RWPE1 (cell line): ENCODE measurements at regions not wholly inside any gene's neighbourhood (a gene's known extent, or its start where the extent isn't known, plus 50 kb on each side); places are given as distances from the start of the nearest gene placed in this dataset.

ENCODE experiments used
- CTCF ChIA-PET: fragments of 350-600 bp; sonication (Branson Sonifier 250); formaldehyde crosslinking; extraction: SDS; loops from one replicate; lab custom pipeline; 2021; lab: Yijun Ruan, JAX
- POLR2A ChIA-PET: fragments of 400-600 bp; formaldehyde crosslinking; extraction: SDS; loops from one replicate; lab custom pipeline; 2020; ENCODE audit warnings: antibody characterized with exemption; ENCODE audit not compliant: low non-redundant PET; lab: Yijun Ruan, JAX
- DNase-seq: peaks from one replicate; pipeline ENCODE4 v3.0.0; 2012; ENCODE audit warnings: low spot score
- H3K27ac ChIP-seq: fragments of 450-650 bp; 2 replicates; pipeline ENCODE4 v1.5.1; 2017
- CTCF ChIP-seq: fragments of 450-650 bp; conservative IDR thresholded peaks from 2 replicates; pipeline ENCODE4 v1.5.1; 2017; ENCODE audit warnings: low read depth, mild to moderate bottlenecking

DNA sequence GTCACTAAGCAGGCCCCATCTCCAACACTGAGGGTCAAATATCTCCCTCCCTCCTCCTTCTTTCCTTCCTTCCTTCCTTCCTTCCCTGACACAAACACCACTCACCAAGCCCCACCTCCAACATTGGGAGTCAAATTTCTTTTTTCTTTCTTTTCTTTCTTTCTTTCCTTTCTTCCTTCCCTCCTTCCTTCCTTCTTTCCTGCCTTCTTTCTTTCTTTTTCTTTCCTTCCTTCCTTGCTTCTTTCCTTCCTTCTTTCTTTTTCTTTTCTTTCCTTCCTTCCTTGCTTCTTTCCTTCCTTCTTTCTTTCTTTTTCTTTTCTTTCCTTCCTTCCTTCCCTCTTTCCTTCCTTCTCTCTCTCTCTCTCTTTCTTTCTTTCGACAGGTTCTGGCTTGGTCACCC, 79.2 kb upstream of the ETS2 start:
- DNase-seq: no peak
- ChIA-PET POLR2A (no interaction called here), CTCF (interaction anchor here (1.3 kb wide), 1 partner anchor 8 kb away, joined by 4 read pairs; no protein-coding TSS in a partner anchor)
- no peak overlapping the region for H3K27ac ChIP-seq
- no peak for TF ChIP-seq CTCF

DNA sequence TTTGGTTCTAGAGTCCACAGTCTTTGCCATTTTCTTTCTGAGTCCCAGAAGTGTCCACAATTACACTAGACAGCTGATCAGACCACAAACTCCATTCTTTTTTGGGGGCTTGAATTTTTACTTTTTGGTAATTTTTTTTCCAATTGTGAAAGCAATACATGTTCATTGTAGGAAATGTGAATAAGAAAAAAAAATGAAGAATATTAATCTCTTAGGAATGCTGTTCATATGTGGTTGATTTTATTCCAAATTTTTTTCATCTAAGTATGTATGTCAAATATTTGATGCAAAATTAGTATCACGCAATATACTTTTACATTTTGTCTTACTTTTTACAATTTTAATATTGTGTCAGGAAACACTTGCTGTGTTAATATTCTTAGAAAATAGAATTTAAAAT, 76.4 kb upstream of the ETS2 start:
- no peak for TF ChIP-seq CTCF
- ChIA-PET POLR2A (no interaction called here), CTCF (interaction anchor here (0.6 kb wide), 1 partner anchor 34 kb away, joined by 3 read pairs; no protein-coding TSS in a partner anchor)
- no peak overlapping the region for H3K27ac ChIP-seq
- DNase-seq: no peak

GRCh38 chr21:38729754-38730379, 75.9 kb upstream of the ETS2 start:
- ChIA-PET POLR2A (no interaction called here), CTCF (interaction anchor here (0.6 kb wide), 1 partner anchor 34 kb away, joined by 3 read pairs; no protein-coding TSS in a partner anchor)
- no peak for TF ChIP-seq CTCF
- H3K27ac ChIP-seq: no peak overlapping the region
- DNase-seq: no peak

- DNase-seq: peak; percentile 66
- peak; percentile 92 for TF ChIP-seq CTCF
- CTCF ChIA-PET: interaction anchor here (0.6 to 1.3 kb wide), 6 partner anchors 8 to 403 kb away, joined by 3 to 5 read pairs (median 4); no protein-coding TSS in a partner anchor
- peak overlapping the region; percentile 27 for H3K27ac ChIP-seq
- POLR2A ChIA-PET: no interaction called here
Measured at GRCh38 chr21:38733972-38734546, 71.7 kb upstream of the ETS2 start.

- no peak for TF ChIP-seq CTCF
- H3K27ac ChIP-seq: no peak overlapping the region
- POLR2A ChIA-PET: no interaction called here
- CTCF ChIA-PET: interaction anchor here (0.6 to 1.3 kb wide), 7 partner anchors 9 to 440 kb away, joined by 3 to 5 read pairs (median 3); no protein-coding TSS in a partner anchor
- no peak for DNase-seq
Measured at GRCh38 chr21:38734646-38735365, 70.9 kb upstream of the ETS2 start.

DNA sequence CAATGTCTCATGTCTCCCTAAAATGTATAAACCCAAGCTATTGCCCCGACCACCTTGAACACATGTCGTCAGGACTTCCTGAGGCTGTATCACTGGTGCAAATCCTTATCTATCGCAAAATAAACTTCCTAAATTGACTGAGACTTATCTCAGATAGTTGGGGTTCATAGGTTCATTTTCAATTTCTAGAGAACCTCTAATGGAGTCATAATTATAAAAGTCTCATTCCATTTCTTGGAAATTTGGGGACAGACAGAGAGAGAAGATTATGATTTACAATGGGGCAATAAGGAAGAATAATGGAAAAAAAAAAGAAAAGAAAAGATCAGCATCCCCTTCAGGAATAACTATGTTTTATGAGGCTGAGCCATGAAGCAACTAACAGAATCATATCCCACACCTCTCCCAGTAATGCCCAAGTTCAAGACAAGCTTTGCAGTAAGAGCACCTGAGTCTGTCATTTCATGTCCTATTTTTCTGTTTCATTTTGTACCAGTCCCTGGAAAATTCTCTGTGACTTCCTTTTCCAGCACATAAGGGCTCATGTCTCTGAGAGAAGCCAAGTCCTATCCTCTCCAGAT, 70.0 kb upstream of the ETS2 start:
- POLR2A ChIA-PET: no interaction called here
- CTCF ChIA-PET: interaction anchor here (0.5 to 1.0 kb wide), 2 partner anchors 58 to 70 kb away, joined by 4 to 5 read pairs; partner anchors contain the start of gene ETS2
- TF ChIP-seq CTCF: no peak
- DNase-seq: no peak
- no peak overlapping the region for H3K27ac ChIP-seq
